Kidney (tissue), 13 donors: ENCODE measurements at regions not wholly inside any gene's neighbourhood (a gene's known extent, or its start where the extent isn't known, plus 50 kb on each side); places are given as distances from the start of the nearest gene placed in this dataset.

Source experiments
- DNase-seq, 5 donors: peaks; one replicate each; pipeline ENCODE4 v3.0.0-alpha.2; 2013 to 2020
- FAIRE-seq: peaks from 2 replicates; lab custom pipeline; 2012; peaks lifted over from hg19 to GRCh38; lab: Jason Lieb, UNC
- H3K27ac ChIP-seq, 2 donors: one replicate each; pipeline ENCODE4 v1.7.0; 2013; ENCODE audit warnings: low read depth in 2 of 2, low read length in 2 of 2, inconsistent platforms in 1 of 2
- H3K27me3 ChIP-seq: one replicate; pipeline ENCODE4 v1.7.1; 2013; ENCODE audit warnings: low read length, inconsistent platforms; ENCODE audit not compliant: control insufficient read depth, insufficient read depth
- H3K36me3 ChIP-seq, 3 donors: one replicate each; pipeline versions ENCODE4 v1.7.0 to v1.7.1; 2013; ENCODE audit warnings: low read length in 3 of 3, control low read depth in 1 of 3, inconsistent platforms in 1 of 3; ENCODE audit not compliant: insufficient read depth in 3 of 3, control insufficient read depth in 2 of 3
- H3K4me1 ChIP-seq, 3 donors: one replicate each; pipeline versions ENCODE4 v1.7.0 to v1.7.1; 2013; ENCODE audit warnings: low read length in 3 of 3, inconsistent platforms in 1 of 3, low read depth in 1 of 3; ENCODE audit not compliant: control insufficient read depth in 2 of 3, insufficient read depth in 2 of 3
- H3K4me3 ChIP-seq, 3 donors: one replicate each; pipeline versions ENCODE4 v1.7.0 to v1.8.1; 2013; ENCODE audit warnings: low read length in 3 of 3, control low read depth in 1 of 3, inconsistent platforms in 1 of 3
- H3K9ac ChIP-seq, 3 donors: one replicate each; pipeline versions ENCODE4 v1.7.0 to v1.7.1; 2013; ENCODE audit warnings: low read length in 3 of 3, control low read depth in 1 of 3, inconsistent platforms in 1 of 3
- H3K9me3 ChIP-seq, 3 donors: one replicate each; pipeline versions ENCODE4 v1.7.0 to v1.7.1; 2013; ENCODE audit warnings: low read length in 3 of 3, control low read depth in 1 of 3, inconsistent platforms in 1 of 3; ENCODE audit not compliant: control insufficient read depth in 2 of 3, insufficient read depth in 1 of 3
- CTCF ChIP-seq: IDR thresholded peaks from 3 replicates; pipeline ENCODE4 v1.5.1; 2012; ENCODE audit warnings: mild to moderate bottlenecking, moderate library complexity, borderline replicate concordance; ENCODE audit not compliant: insufficient read depth; ENCODE audit errors: extremely low read depth
- intact Hi-C: fragments of 100-400 bp; cut with DNase I; formaldehyde crosslinking; loops from one replicate; pipeline ENCODE4 v1.11.1; 2022
- donor health status: control.
- donor health status: control.
- donor health status: control.
- donor health status: control.
- donor health status: control.
- donor health status: DM: yes; HTN: yes; CAD: no.
- donor health status: Normal renal cell carcinoma (clear cell type).

- no peaks in the 10 kb centered on the region for H3K36me3 ChIP-seq
- DNase-seq (no peak), FAIRE-seq (no peak)
- no peak overlapping the region for H3K4me3 ChIP-seq
- no peak for TF ChIP-seq CTCF
- no peaks in the 10 kb centered on the region for H3K27me3 ChIP-seq
- intact Hi-C loops = no loop called here
- no peak overlapping the region for H3K27ac ChIP-seq
- peaks cover 0 to 2% (median 0%) of the 10 kb centered on the region in 3 donors for H3K9me3 ChIP-seq
- no peak overlapping the region for H3K9ac ChIP-seq
- no peaks in the 10 kb centered on the region for H3K4me1 ChIP-seq
These were observed 524.4 kb downstream of the BCL11A start for GRCh38 chr2:60028849-60029565.

DNA sequence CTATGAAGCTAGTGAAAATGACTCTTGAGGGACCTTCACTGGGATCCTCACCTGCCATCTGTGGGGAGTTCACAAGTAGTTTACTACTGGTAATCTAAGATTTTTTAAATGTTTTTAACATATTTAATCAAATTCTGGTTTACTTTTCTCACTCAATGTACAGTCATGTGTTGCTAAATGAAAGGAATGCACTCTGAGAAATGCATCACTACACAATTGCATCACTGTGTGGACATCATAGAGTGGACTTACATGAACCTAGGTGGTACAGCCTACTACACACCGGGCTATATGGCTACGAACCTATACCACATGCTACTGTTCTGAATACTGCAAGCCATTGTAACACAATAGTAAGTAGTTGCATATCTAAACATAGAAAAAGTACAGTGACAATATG is 528.0 kb downstream of the BCL11A start:
- no peak for DNase-seq
- Histone ChIP-seq H3K4me1 (no peaks in the 10 kb centered on the region), H3K36me3 (no peaks in the 10 kb centered on the region), H3K27me3 (no peaks in the 10 kb centered on the region), H3K4me3 (no peak overlapping the region), H3K27ac (no peak overlapping the region), H3K9me3 (no peaks in the 10 kb centered on the region), H3K9ac (no peak overlapping the region)
- TF ChIP-seq CTCF = no peak
- no peak for FAIRE-seq
- intact Hi-C loops = no loop called here

GRCh38 chr2:60023256-60023985 is 530.0 kb downstream of the BCL11A start:
- intact Hi-C loops = no loop called here
- H3K4me1 ChIP-seq = no peaks in the 10 kb centered on the region
- DNase-seq = no peak
- no peaks in the 10 kb centered on the region for H3K27me3 ChIP-seq
- H3K27ac ChIP-seq = no peak overlapping the region
- no peak overlapping the region for H3K9ac ChIP-seq
- TF ChIP-seq CTCF = no peak
- no peaks in the 10 kb centered on the region for H3K36me3 ChIP-seq
- no peak for FAIRE-seq
- no peak overlapping the region for H3K4me3 ChIP-seq
- H3K9me3 ChIP-seq = no peaks in the 10 kb centered on the region
